ENCODE measurements at regions not wholly inside any gene's neighbourhood (a gene's known extent, or its start where the extent isn't known, plus 50 kb on each side); places are given as distances from the start of the nearest gene placed in this dataset.

DNA sequence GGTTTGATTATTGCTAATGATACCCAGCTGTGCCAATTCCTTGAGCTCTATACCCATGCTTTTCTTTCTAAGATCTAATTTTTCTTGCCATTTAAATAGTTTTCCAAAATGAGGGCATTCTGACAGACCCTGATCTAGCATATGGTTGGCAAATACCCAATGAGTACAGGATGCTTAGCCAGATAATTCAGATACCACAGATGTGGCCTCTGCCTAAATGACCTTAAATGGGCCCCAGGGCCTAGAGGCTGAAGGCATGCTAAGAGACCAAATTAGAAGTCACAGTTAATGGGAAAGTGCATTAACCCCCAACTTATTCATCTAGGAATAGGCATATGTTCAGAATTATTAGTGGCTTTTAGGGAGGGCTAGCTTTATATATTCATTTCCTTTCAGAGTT lies 122.3 kb upstream of the CNOT2 start:
- Histone ChIP-seq H3K36me3 (no peaks in the 10 kb centered on the region), H3K4me1 (no peaks in the 10 kb centered on the region), H3K4me3 (no peak overlapping the region), H3K27ac (no peak overlapping the region), H3K27me3 (no peaks in the 10 kb centered on the region), H3K9me3 (no peaks in the 10 kb centered on the region)
- DNase-seq: no peak
- intact Hi-C loops (cut with DNase I): no loop called here
- TF ChIP-seq POLR2AphosphoS5 (IDR thresholded peaks at IDR 0.05): no peak
- TF ChIP-seq, protein P1, sequence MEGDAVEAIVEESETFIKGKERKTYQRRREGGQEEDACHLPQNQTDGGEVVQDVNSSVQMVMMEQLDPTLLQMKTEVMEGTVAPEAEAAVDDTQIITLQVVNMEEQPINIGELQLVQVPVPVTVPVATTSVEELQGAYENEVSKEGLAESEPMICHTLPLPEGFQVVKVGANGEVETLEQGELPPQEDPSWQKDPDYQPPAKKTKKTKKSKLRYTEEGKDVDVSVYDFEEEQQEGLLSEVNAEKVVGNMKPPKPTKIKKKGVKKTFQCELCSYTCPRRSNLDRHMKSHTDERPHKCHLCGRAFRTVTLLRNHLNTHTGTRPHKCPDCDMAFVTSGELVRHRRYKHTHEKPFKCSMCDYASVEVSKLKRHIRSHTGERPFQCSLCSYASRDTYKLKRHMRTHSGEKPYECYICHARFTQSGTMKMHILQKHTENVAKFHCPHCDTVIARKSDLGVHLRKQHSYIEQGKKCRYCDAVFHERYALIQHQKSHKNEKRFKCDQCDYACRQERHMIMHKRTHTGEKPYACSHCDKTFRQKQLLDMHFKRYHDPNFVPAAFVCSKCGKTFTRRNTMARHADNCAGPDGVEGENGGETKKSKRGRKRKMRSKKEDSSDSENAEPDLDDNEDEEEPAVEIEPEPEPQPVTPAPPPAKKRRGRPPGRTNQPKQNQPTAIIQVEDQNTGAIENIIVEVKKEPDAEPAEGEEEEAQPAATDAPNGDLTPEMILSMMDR (IDR thresholded peaks at IDR 0.05): no peak
- no peak for TF ChIP-seq POLR2A (IDR thresholded peaks at IDR 0.05)
- no peak for TF ChIP-seq EP300 (IDR thresholded peaks at IDR 0.05)

DNA sequence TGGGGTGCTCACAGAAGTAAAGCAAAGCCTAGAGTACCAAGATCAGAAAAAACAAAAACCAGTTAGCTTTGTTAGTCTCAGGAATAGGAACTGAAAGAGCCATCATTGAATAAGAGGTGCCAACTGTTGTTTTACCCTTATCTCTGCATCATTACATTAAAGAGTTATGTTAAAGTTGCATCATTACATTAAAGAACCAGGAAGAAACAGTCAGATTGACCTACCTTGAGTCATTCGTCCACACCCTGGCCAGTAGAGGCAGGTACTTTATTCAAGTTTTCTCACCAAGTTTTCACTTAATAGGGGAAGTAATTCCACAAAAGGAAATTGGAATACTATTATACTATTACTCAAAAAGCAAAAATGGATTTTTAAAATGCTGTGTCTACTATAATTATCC lies 121.7 kb upstream of the CNOT2 start:
- no peaks in the 10 kb centered on the region for H3K27me3 ChIP-seq
- H3K36me3 ChIP-seq: no peaks in the 10 kb centered on the region
- intact Hi-C loops (cut with DNase I): no loop called here
- no peak for TF ChIP-seq EP300 (IDR thresholded peaks at IDR 0.05)
- TF ChIP-seq POLR2AphosphoS5 (IDR thresholded peaks at IDR 0.05): no peak
- TF ChIP-seq, protein P1 (IDR thresholded peaks at IDR 0.05): no peak
- TF ChIP-seq POLR2A (IDR thresholded peaks at IDR 0.05): no peak
- no peak for DNase-seq
- H3K27ac ChIP-seq: no peak overlapping the region
- 25 to 72% methylated on average over 1 of the region's 1 CpG for WGBS, 2 donors
- H3K4me1 ChIP-seq: no peaks in the 10 kb centered on the region
- H3K4me3 ChIP-seq: no peak overlapping the region
- no peaks in the 10 kb centered on the region for H3K9me3 ChIP-seq

DNA sequence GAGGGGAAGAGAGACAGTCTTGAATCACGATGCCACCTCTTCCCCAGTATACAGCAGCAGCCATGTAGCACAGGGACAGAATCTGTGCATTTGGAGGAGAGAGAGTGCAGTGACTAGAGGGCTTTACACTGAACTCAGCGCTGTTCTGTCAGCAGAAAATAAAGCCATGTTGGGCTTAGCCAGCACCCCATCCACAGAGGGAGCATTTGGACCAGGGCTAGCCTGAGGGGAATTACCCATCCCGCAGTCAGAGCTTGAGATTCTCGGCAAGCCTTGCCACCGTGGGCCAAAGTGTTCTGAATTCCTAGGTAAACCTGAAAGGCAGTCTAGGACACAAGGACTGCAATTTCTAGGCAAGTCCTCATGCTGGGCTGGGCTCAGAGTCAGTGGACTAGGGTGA lies 120.4 kb upstream of the CNOT2 start:
- H3K27me3 ChIP-seq: no peaks in the 10 kb centered on the region
- H3K9me3 ChIP-seq: no peaks in the 10 kb centered on the region
- no peaks in the 10 kb centered on the region for H3K36me3 ChIP-seq
- TF ChIP-seq POLR2A (IDR thresholded peaks at IDR 0.05): no peak
- no peak for TF ChIP-seq POLR2AphosphoS5 (IDR thresholded peaks at IDR 0.05)
- TF ChIP-seq EP300 (IDR thresholded peaks at IDR 0.05): no peak
- TF ChIP-seq, protein P1 (IDR thresholded peaks at IDR 0.05): no peak
- DNase-seq: no peak
- H3K27ac ChIP-seq: no peak overlapping the region
- H3K4me3 ChIP-seq: no peak overlapping the region
- intact Hi-C loops (cut with DNase I): no loop called here
- no peaks in the 10 kb centered on the region for H3K4me1 ChIP-seq
- 86 to 93% methylated on average over 5 of the region's 5 CpGs for WGBS, 2 donors

DNA sequence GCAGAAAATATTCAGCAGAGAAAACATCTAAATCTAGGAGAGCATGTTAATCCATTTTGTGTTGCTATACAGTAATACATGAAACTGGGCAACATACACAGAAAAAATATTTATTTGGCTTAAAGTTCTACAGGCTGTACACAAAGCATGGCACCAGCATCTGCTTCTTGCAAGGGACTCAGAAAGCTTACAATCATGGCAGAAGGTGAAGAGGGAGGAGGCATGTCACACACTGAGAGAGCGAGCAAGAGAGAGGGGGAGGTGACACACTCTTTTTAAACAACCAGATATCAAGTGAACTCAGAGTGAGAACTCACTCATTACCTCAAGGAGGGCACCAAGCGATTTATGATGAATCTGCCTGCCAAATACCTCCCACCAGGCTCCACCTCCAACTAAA lies 94.2 kb upstream of the CNOT2 start:
- TF ChIP-seq EP300 (IDR thresholded peaks at IDR 0.05) (no peak), POLR2AphosphoS5 (IDR thresholded peaks at IDR 0.05) (no peak), POLR2A (IDR thresholded peaks at IDR 0.05) (no peak)
- TF ChIP-seq, protein P1 (IDR thresholded peaks at IDR 0.05): no peak
- Histone ChIP-seq H3K36me3 (no peaks in the 10 kb centered on the region), H3K9me3 (peaks cover 0 to 7% (median 0%) of the 10 kb centered on the region in 4 donors), H3K4me1 (no peaks in the 10 kb centered on the region), H3K27me3 (no peaks in the 10 kb centered on the region), H3K27ac (no peak overlapping the region), H3K4me3 (no peak overlapping the region)
- 86 to 93% methylated on average over 2 of the region's 2 CpGs for WGBS, 2 donors
- intact Hi-C loops (cut with DNase I): no loop called here
- no peak for DNase-seq

DNA sequence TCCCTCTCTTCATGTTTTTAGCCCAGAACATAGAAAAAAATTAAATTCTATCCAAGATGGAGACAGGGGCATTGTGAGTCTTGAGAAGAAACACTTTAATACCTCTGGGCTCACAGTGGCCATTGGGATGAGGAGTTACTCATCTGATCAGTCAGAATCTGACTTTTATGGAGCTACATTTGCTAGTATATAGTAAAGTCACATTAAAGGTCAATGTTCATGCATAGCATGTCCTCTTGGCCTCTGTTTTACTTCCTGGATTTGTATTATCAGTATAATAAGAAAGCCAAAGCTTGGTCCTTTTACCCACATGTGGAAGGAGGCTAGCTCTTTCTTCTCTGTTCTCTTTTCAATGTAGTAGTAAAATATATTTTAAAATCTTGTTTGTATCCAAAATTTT lies 93.6 kb upstream of the CNOT2 start:
- no peaks in the 10 kb centered on the region for H3K4me1 ChIP-seq
- no peak overlapping the region for H3K27ac ChIP-seq
- peaks cover 0 to 7% (median 0%) of the 10 kb centered on the region in 4 donors for H3K9me3 ChIP-seq
- H3K4me3 ChIP-seq: no peak overlapping the region
- H3K27me3 ChIP-seq: no peaks in the 10 kb centered on the region
- TF ChIP-seq POLR2A (IDR thresholded peaks at IDR 0.05) (no peak), POLR2AphosphoS5 (IDR thresholded peaks at IDR 0.05) (no peak), EP300 (IDR thresholded peaks at IDR 0.05) (no peak)
- TF ChIP-seq, protein P1 (IDR thresholded peaks at IDR 0.05): no peak
- no peaks in the 10 kb centered on the region for H3K36me3 ChIP-seq
- DNase-seq: no peak
- intact Hi-C loops (cut with DNase I): no loop called here
